ENCODE measurements at regions not wholly inside any gene's neighbourhood (a gene's known extent, or its start where the extent isn't known, plus 50 kb on each side); places are given as distances from the start of the nearest gene placed in this dataset.

GRCh38 chr1:11354893-11355553, 82.0 kb downstream of the UBIAD1 start:
- TF ChIP-seq CTCF (IDR thresholded peaks at IDR 0.05) = no peak
- TF ChIP-seq POLR2AphosphoS5 (IDR thresholded peaks at IDR 0.05) = no peak
- no peak for TF ChIP-seq POLR2A (IDR thresholded peaks at IDR 0.05)
- no peak for TF ChIP-seq EP300 (IDR thresholded peaks at IDR 0.05; ENCODE audit: low read depth)

Measured in transverse colon (tissue), 4 donors.